Erythroblast (primary cell): ENCODE measurements at regions not wholly inside any gene's neighbourhood (a gene's known extent, or its start where the extent isn't known, plus 50 kb on each side); places are given as distances from the start of the nearest gene placed in this dataset.
"Not testable (repeated sequence)": the region's sequence is repeated elsewhere in the genome, so short reads cannot be mapped to it uniquely, and the experiment has no call there.

Experiments used
- DNase-seq, 2 experiments: peaks; one replicate each; lab custom pipeline; 2025; lab: John Stamatoyannopoulos, UW
- GATA1 ChIP-seq: IDR thresholded peaks from 2 replicates; pipeline ENCODE4 v1.6.1; 2011; ENCODE audit warnings: low read depth, mild to moderate bottlenecking, control low read depth, low read length, moderate library complexity
- POLR2A ChIP-seq: IDR thresholded peaks from 2 replicates; pipeline ENCODE4 v1.6.1; 2011; ENCODE audit warnings: mild to moderate bottlenecking, low read length

GRCh38 chr11:127971448-127971847, 615.9 kb downstream of the ETS1 start:
- DNase-seq = no peak
- TF ChIP-seq POLR2A = no peak
- no peak for TF ChIP-seq GATA1

GRCh38 chr11:127966821-127967220, 620.5 kb downstream of the ETS1 start:
- no peak for DNase-seq
- no peak for TF ChIP-seq GATA1
- no peak for TF ChIP-seq POLR2A

- TF ChIP-seq GATA1 (no peak), POLR2A (no peak)
- no peak for DNase-seq
Observed at GRCh38 chr11:127965939-127966668, 621.3 kb downstream of the ETS1 start.

GRCh38 chr11:127962416-127962815, 624.9 kb downstream of the ETS1 start:
- DNase-seq = no peak
- TF ChIP-seq POLR2A = no peak
- no peak for TF ChIP-seq GATA1

- no peak for DNase-seq
- no peak for TF ChIP-seq GATA1
- no peak for TF ChIP-seq POLR2A
Observed at GRCh38 chr11:127950162-127950561, 637.2 kb downstream of the ETS1 start.

- no peak for DNase-seq
- no peak for TF ChIP-seq POLR2A
- no peak for TF ChIP-seq GATA1
Observed at GRCh38 chr11:127943763-127944162, 643.6 kb downstream of the ETS1 start.

GRCh38 chr11:127943152-127943551, 644.2 kb downstream of the ETS1 start:
- DNase-seq = no peak
- no peak for TF ChIP-seq GATA1
- no peak for TF ChIP-seq POLR2A

GRCh38 chr11:127941554-127941953, 645.8 kb downstream of the ETS1 start:
- DNase-seq = not testable (repeated sequence)

- no peak for DNase-seq
- TF ChIP-seq POLR2A (no peak), GATA1 (no peak)
Observed at GRCh38 chr11:127939000-127939399, 648.4 kb downstream of the ETS1 start.

GRCh38 chr11:127935081-127935480, 652.3 kb downstream of the ETS1 start:
- TF ChIP-seq POLR2A = no peak
- TF ChIP-seq GATA1 = no peak
- no peak for DNase-seq

- not testable (repeated sequence) for DNase-seq
Observed at GRCh38 chr11:127933961-127934360, 653.4 kb downstream of the ETS1 start.

GRCh38 chr11:127931803-127932202, 655.6 kb downstream of the ETS1 start:
- TF ChIP-seq POLR2A (no peak), GATA1 (no peak)
- no peak for DNase-seq

GRCh38 chr11:127926721-127927120, 660.6 kb downstream of the ETS1 start:
- TF ChIP-seq GATA1 (no peak), POLR2A (no peak)

GRCh38 chr11:127925475-127925874, 661.9 kb downstream of the ETS1 start:
- TF ChIP-seq GATA1 (no peak), POLR2A (no peak)
- DNase-seq = no peak

More at GRCh38 chr11:127926721-127927120, 660.6 kb downstream of the ETS1 start:
- DNase-seq = no peak

GRCh38 chr11:127919206-127920000, 668.0 kb downstream of the ETS1 start:
- DNase-seq = no peak
- TF ChIP-seq GATA1 = no peak
- TF ChIP-seq POLR2A = no peak
